ENCODE measurements at regions not wholly inside any gene's neighbourhood (a gene's known extent, or its start where the extent isn't known, plus 50 kb on each side); places are given as distances from the start of the nearest gene placed in this dataset.

DNA sequence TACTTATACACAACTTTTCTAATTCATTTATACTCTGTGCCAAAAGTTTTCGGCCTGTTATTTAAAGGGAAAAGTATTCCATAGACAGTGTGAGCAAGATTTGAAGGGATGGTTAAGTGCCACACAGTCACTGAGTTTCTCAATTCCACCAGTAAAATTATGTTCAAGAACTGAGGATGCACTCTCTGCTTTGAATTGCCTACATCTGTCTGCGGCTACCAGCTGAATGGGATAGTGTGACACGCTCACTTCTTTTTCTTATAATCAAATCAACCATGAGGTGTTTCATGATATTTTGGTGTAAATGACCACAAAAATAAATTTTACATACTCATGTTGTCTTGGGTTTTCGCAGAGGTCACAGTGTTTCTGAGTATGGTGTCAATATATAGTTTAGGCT lies 218.4 kb upstream of the TMEM161B start:
- in situ Hi-C loops (cut with MboI) (no loop called here), intact Hi-C loops (cut with micrococcal nuclease; ENCODE audit: unreplicated experiment) (no loop called here)
- Histone ChIP-seq H3K4me2 (ENCODE audit: control insufficient read depth, insufficient read depth) (no peak overlapping the region), H3K4me3 (no peak overlapping the region), H3K27ac (ENCODE audit: control insufficient read depth, insufficient read depth) (no peak overlapping the region), H2AFZ (ENCODE audit: control insufficient read depth, low read depth, low read length) (no peak overlapping the region), H3K9me3 (replicated peaks; ENCODE audit: control insufficient read depth, insufficient read depth, low read length) (no peaks in the 10 kb centered on the region), H3K36me3 (ENCODE audit: control insufficient read depth in 2 of 2, insufficient read depth in 2 of 2, low read length in 1 of 2) (no peaks in the 10 kb centered on the region), H4K20me1 (ENCODE audit: control insufficient read depth, insufficient read depth) (no peaks in the 10 kb centered on the region), H3K79me2 (ENCODE audit: control insufficient read depth, insufficient read depth, low read length) (no peaks in the 10 kb centered on the region), H3K27me3 (replicated peaks in 1 of 2; ENCODE audit: control insufficient read depth in 2 of 2, insufficient read depth in 2 of 2, low read length in 1 of 2) (no peaks in the 10 kb centered on the region; a peak in 1 of 4 replicates), H3K4me1 (ENCODE audit: control insufficient read depth, insufficient read depth, low read length) (no peaks in the 10 kb centered on the region), H3K9ac (ENCODE audit: control insufficient read depth, insufficient read depth, low read length) (no peak overlapping the region)
- no peak for DNase-seq (ENCODE audit: low read depth, low spot score)
- ChIA-PET POLR2A (no interaction called here), RAD21 (ENCODE audit: unreplicated experiment) (no interaction called here), SMC1A (ENCODE audit: uncharacterized antibody, unreplicated experiment) (no interaction called here), CTCF (no interaction called here)
- ATAC-seq: no peak
- FAIRE-seq: no peak
- 46% methylated on average over 4 of the region's 4 CpGs for WGBS (ENCODE audit: insufficient coverage, insufficient replicate concordance, low lambda C conversion rate, missing lambda C conversion rate)
- no TSS peak for BruUV-seq (replicated peaks)
- TF ChIP-seq TBL1XR1 (IDR thresholded peaks at IDR 0.05; ENCODE audit: low read depth, low read length) (no peak), ZNF274 (IDR thresholded peaks at IDR 0.05; ENCODE audit: insufficient read depth, insufficient read length) (no peak), SMC3 (IDR thresholded peaks at IDR 0.05; ENCODE audit: borderline replicate concordance, low read length) (no peak), RBBP5 (conservative IDR thresholded peaks at IDR 0.05) (no peak), BMI1 (IDR thresholded peaks at IDR 0.05; ENCODE audit: borderline replicate concordance) (no peak), LARP7 (IDR thresholded peaks at IDR 0.05) (no peak), RELA (IDR thresholded peaks at IDR 0.05; ENCODE audit: borderline replicate concordance, partially characterized antibody) (no peak), ZNF622 (IDR thresholded peaks at IDR 0.05) (no peak)

DNA sequence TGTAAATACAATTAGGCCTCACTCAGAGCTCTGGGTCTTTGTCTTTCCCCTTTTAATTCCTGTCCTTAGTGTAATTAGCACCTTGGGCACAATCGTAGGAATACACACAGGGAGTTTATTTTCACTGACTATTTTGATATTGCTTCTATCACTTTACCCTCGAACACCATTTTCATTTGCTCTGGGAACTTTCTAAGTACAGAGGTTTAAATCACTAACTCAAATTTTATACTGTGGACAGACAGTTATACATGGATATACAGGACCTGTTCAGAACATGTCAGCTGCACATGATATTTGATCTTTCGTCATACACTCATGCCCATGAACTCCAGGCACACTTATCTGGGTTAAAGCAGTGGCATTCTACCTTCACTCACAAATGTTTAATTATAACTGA lies 217.8 kb upstream of the TMEM161B start:
- no peak for DNase-seq (ENCODE audit: low read depth, low spot score)
- ChIA-PET CTCF (interaction anchor here (1.4 kb wide), 1 partner anchor 18 kb away, joined by 3 read pairs; no protein-coding TSS in a partner anchor), SMC1A (ENCODE audit: uncharacterized antibody, unreplicated experiment) (no interaction called here), RAD21 (ENCODE audit: unreplicated experiment) (no interaction called here), POLR2A (no interaction called here)
- 18% methylated on average over 3 of the region's 3 CpGs for WGBS (ENCODE audit: insufficient coverage, insufficient replicate concordance, low lambda C conversion rate, missing lambda C conversion rate)
- H3K9me3 ChIP-seq (replicated peaks; ENCODE audit: control insufficient read depth, insufficient read depth, low read length): no peaks in the 10 kb centered on the region
- no peak overlapping the region for H3K4me3 ChIP-seq
- H3K27me3 ChIP-seq (replicated peaks in 1 of 2; ENCODE audit: control insufficient read depth in 2 of 2, insufficient read depth in 2 of 2, low read length in 1 of 2): no peaks in the 10 kb centered on the region; a peak in 1 of 4 replicates
- H3K4me2 ChIP-seq (ENCODE audit: control insufficient read depth, insufficient read depth): no peak overlapping the region
- no TSS peak for BruUV-seq (replicated peaks)
- H3K9ac ChIP-seq (ENCODE audit: control insufficient read depth, insufficient read depth, low read length): no peak overlapping the region
- no peaks in the 10 kb centered on the region for H3K4me1 ChIP-seq (ENCODE audit: control insufficient read depth, insufficient read depth, low read length)
- H3K36me3 ChIP-seq (ENCODE audit: control insufficient read depth in 2 of 2, insufficient read depth in 2 of 2, low read length in 1 of 2): no peaks in the 10 kb centered on the region
- H4K20me1 ChIP-seq (ENCODE audit: control insufficient read depth, insufficient read depth): no peaks in the 10 kb centered on the region
- in situ Hi-C loops (cut with MboI): no loop called here
- no peak for FAIRE-seq
- no peak for TF ChIP-seq SP1 (IDR thresholded peaks at IDR 0.05; ENCODE audit: low read depth, low read length)
- TF ChIP-seq SUPT20H (IDR thresholded peaks at IDR 0.05; ENCODE audit: borderline replicate concordance, control insufficient read depth, low read depth, low read length): no peak
- no peak for TF ChIP-seq IKZF2 (IDR thresholded peaks at IDR 0.05)
- TF ChIP-seq EZH2 (IDR thresholded peaks at IDR 0.05; ENCODE audit: borderline replicate concordance, control insufficient read depth, low read depth, low read length): no peak
- TF ChIP-seq MEF2A (IDR thresholded peaks at IDR 0.05; ENCODE audit: insufficient read depth, low read depth, low read length): no peak
- no peak for TF ChIP-seq MYB (IDR thresholded peaks at IDR 0.05; ENCODE audit: borderline replicate concordance, low read depth, low read length)
- intact Hi-C loops (cut with micrococcal nuclease; ENCODE audit: unreplicated experiment): no loop called here
- no peak for ATAC-seq
- H3K27ac ChIP-seq (ENCODE audit: control insufficient read depth, insufficient read depth): no peak overlapping the region
- H3K79me2 ChIP-seq (ENCODE audit: control insufficient read depth, insufficient read depth, low read length): no peaks in the 10 kb centered on the region
- H2AFZ ChIP-seq (ENCODE audit: control insufficient read depth, low read depth, low read length): no peak overlapping the region

Measured in GM12878 (cell line).